ENCODE measurements at regions not wholly inside any gene's neighbourhood (a gene's known extent, or its start where the extent isn't known, plus 50 kb on each side); places are given as distances from the start of the nearest gene placed in this dataset.

- TF ChIP-seq PATZ1 (tag by site-specific recombination; IDR thresholded peaks at IDR 0.05) (no peak), ZNF202 (tag by site-specific recombination; IDR thresholded peaks at IDR 0.05; ENCODE audit: borderline replicate concordance) (no peak), ZXDB (tag by site-specific recombination; IDR thresholded peaks at IDR 0.05) (no peak), ZNF302 (tag by site-specific recombination; IDR thresholded peaks at IDR 0.05; ENCODE audit: low read depth) (no peak)
Observed at GRCh38 chr5:153318556-153318955, 171.9 kb upstream of the GRIA1 start (continued).

- POLR2A ChIA-PET, result no interaction called here
- CTCF ChIA-PET, result no interaction called here
- TF ChIP-seq ZBTB7A (tag by site-specific recombination; IDR thresholded peaks at IDR 0.05; ENCODE audit: low read depth), result no peak
- TF ChIP-seq GFI1B (tag by site-specific recombination; IDR thresholded peaks at IDR 0.05), result no peak
- TF ChIP-seq ZNF560 (tag by site-specific recombination; IDR thresholded peaks at IDR 0.05; ENCODE audit: borderline replicate concordance), result no peak
- no peak for TF ChIP-seq GLI4 (tag by site-specific recombination; IDR thresholded peaks at IDR 0.05)
- TF ChIP-seq REST (tag by site-specific recombination; IDR thresholded peaks at IDR 0.05), result no peak
- TF ChIP-seq MYNN (tag by site-specific recombination; IDR thresholded peaks at IDR 0.05; ENCODE audit: borderline replicate concordance), result no peak
- no peak for TF ChIP-seq GLIS2 (tag by site-specific recombination; IDR thresholded peaks at IDR 0.05)
- no peak for TF ChIP-seq ZNF501 (tag by site-specific recombination; IDR thresholded peaks at IDR 0.05)
- TF ChIP-seq REPIN1 (tag by site-specific recombination; IDR thresholded peaks at IDR 0.05; ENCODE audit: low read depth), result no peak
- TF ChIP-seq ZNF292 (tag by site-specific recombination; IDR thresholded peaks at IDR 0.05; ENCODE audit: borderline replicate concordance, low read depth), result no peak
- no peak for TF ChIP-seq ZNF18 (tag by site-specific recombination; IDR thresholded peaks at IDR 0.05)
- TF ChIP-seq ZFP41 (tag by site-specific recombination; IDR thresholded peaks at IDR 0.05; ENCODE audit: borderline replicate concordance), result no peak
- TF ChIP-seq ZNF549 (tag by site-specific recombination; IDR thresholded peaks at IDR 0.05), result no peak
- TF ChIP-seq ZNF311 (tag by site-specific recombination; IDR thresholded peaks at IDR 0.05; ENCODE audit: borderline replicate concordance), result no peak
- TF ChIP-seq KLF8 (tag by site-specific recombination; IDR thresholded peaks at IDR 0.05), result no peak
- no peak for TF ChIP-seq ZBTB10 (tag by site-specific recombination; IDR thresholded peaks at IDR 0.05)
- no peak for TF ChIP-seq WT1 (tag by site-specific recombination; IDR thresholded peaks at IDR 0.05)
- TF ChIP-seq ZNF791 (tag by site-specific recombination; IDR thresholded peaks at IDR 0.05), result no peak
- no peak for TF ChIP-seq ZNF626 (tag by site-specific recombination; IDR thresholded peaks at IDR 0.05)
- no peak overlapping the region for H3K27ac ChIP-seq (ENCODE audit: extremely low read depth, low read depth, low read length)
- H3K4me3 ChIP-seq (ENCODE audit: low read depth, low read length), result no peak overlapping the region
- no peaks in the 10 kb centered on the region for H3K36me3 ChIP-seq (ENCODE audit: control insufficient read depth in 2 of 2, insufficient read depth in 1 of 2, low read length in 2 of 2)
- H3K4me1 ChIP-seq (ENCODE audit: control insufficient read depth, insufficient read depth, low read length), result no peaks in the 10 kb centered on the region
- H3K9me3 ChIP-seq (ENCODE audit: control insufficient read depth, insufficient read depth, low read depth, low read length), result no peaks in the 10 kb centered on the region
Observed at GRCh38 chr5:153321478-153321877, 169.0 kb upstream of the GRIA1 start.
